BE2C (cell line): ENCODE measurements at regions not wholly inside any gene's neighbourhood (a gene's known extent, or its start where the extent isn't known, plus 50 kb on each side); places are given as distances from the start of the nearest gene placed in this dataset.

Source experiments
- DNase-seq: peaks from one replicate; pipeline ENCODE4 v3.0.0-alpha.2; 2020
- H3K27me3 ChIP-seq: fragments of 250-450 bp; sonication (Bioruptor Pico); 2 replicates; pipeline ENCODE4 v1.5.1; 2020; ENCODE audit warnings: mild to moderate bottlenecking
- H3K36me3 ChIP-seq: fragments of 250-450 bp; sonication (Bioruptor Pico); 2 replicates; pipeline ENCODE4 v1.5.1; 2020; ENCODE audit warnings: mild to moderate bottlenecking
- H3K4me1 ChIP-seq: fragments of 250-450 bp; sonication (Bioruptor Pico); 2 replicates; pipeline ENCODE4 v1.5.1; 2020
- H3K4me3 ChIP-seq: 2 replicates; pipeline ENCODE4 v1.5.1; 2011; ENCODE audit warnings: low read depth, low read length
- H3K9me3 ChIP-seq: fragments of 250-450 bp; sonication (Bioruptor Pico); 2 replicates; pipeline ENCODE4 v1.5.1; 2020
- CTCF ChIP-seq: IDR thresholded peaks from 2 replicates; pipeline ENCODE4 v1.5.1; 2012; ENCODE audit warnings: mild to moderate bottlenecking, low read depth, low read length

DNA sequence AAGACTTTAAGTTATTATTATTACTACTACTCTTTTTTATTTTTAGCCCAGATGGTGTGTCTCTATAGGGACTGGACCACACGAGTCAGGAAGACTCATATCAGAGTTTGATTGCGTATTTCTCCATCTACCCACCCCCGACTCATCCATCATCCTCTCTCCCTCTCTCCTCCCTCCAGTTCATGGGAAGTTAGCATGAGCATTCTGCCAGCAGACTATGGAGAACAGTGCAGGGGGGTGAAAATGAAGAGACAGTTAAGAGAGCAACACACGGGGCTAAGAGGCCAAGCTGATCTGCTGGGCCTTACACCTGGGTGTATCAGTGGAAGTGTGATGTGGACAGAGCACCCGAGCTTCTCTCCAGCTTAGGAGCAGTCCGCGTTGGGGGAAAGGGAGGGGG is 95.0 kb downstream of the UQCRFS1 start:
- no peak for TF ChIP-seq CTCF
- Histone ChIP-seq H3K9me3 (no peaks in the 10 kb centered on the region; the same call in 1 of the 2 replicates), H3K4me1 (no peaks in the 10 kb centered on the region), H3K4me3 (no peak overlapping the region), H3K36me3 (no peaks in the 10 kb centered on the region), H3K27me3 (no peaks in the 10 kb centered on the region)
- no peak for DNase-seq

DNA sequence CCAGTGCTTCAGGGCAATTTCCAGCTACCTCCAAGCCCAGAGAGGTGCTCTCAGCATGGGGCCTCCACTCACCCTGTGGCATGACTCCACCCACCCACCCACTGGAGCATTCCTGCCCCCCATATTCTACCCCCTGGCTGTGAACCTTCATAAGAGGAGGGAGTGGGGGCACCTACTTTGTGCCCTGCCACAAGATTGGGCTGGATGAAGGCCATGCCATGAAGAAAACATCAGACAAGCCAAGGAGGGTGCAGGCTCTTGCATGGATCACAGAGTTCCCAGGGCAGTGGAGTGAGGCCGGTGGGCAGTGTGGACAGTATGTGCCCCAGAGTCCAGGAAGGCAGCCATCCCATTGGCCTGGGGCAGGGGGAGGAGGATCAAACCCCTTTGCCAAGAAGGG is 97.8 kb downstream of the UQCRFS1 start:
- no peak for DNase-seq
- H3K36me3 ChIP-seq = no peaks in the 10 kb centered on the region
- no peak overlapping the region for H3K4me3 ChIP-seq
- no peak for TF ChIP-seq CTCF
- no peaks in the 10 kb centered on the region for H3K9me3 ChIP-seq
- H3K27me3 ChIP-seq = no peaks in the 10 kb centered on the region
- no peaks in the 10 kb centered on the region for H3K4me1 ChIP-seq

- DNase-seq = no peak
- Histone ChIP-seq H3K27me3 (no peaks in the 10 kb centered on the region), H3K4me3 (no peak overlapping the region), H3K4me1 (no peaks in the 10 kb centered on the region), H3K36me3 (no peaks in the 10 kb centered on the region), H3K9me3 (no peaks in the 10 kb centered on the region)
- TF ChIP-seq CTCF = no peak
These were observed 99.1 kb downstream of the UQCRFS1 start for GRCh38 chr19:29113838-29114237.

- no peak for DNase-seq
- Histone ChIP-seq H3K4me1 (no peaks in the 10 kb centered on the region), H3K9me3 (no peaks in the 10 kb centered on the region), H3K27me3 (no peaks in the 10 kb centered on the region), H3K4me3 (no peak overlapping the region), H3K36me3 (no peaks in the 10 kb centered on the region)
- no peak for TF ChIP-seq CTCF
These were observed 101.4 kb downstream of the UQCRFS1 start for GRCh38 chr19:29111576-29111975.

DNA sequence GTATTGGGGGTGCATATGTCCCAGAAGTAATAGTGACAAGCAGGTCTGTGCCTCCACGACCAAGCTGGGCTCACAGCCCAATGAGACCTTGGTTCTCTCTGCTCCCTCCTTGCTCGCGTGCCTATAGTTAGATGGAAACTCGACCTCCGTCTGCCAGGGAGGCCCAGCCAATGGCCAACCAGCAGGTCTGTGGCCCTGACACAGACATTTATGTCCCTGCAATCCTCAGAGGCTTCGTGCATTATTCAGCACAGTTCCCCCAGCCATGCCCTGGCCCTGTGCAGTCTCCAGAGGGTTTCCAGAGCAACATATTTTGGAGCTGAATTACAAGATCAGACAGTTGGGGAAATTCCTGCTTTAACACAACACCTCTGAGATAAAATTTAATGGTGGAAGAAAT is 105.1 kb downstream of the UQCRFS1 start:
- Histone ChIP-seq H3K9me3 (no peaks in the 10 kb centered on the region), H3K4me3 (no peak overlapping the region), H3K4me1 (no peaks in the 10 kb centered on the region), H3K27me3 (no peaks in the 10 kb centered on the region), H3K36me3 (no peaks in the 10 kb centered on the region)
- DNase-seq = no peak
- TF ChIP-seq CTCF = no peak

DNA sequence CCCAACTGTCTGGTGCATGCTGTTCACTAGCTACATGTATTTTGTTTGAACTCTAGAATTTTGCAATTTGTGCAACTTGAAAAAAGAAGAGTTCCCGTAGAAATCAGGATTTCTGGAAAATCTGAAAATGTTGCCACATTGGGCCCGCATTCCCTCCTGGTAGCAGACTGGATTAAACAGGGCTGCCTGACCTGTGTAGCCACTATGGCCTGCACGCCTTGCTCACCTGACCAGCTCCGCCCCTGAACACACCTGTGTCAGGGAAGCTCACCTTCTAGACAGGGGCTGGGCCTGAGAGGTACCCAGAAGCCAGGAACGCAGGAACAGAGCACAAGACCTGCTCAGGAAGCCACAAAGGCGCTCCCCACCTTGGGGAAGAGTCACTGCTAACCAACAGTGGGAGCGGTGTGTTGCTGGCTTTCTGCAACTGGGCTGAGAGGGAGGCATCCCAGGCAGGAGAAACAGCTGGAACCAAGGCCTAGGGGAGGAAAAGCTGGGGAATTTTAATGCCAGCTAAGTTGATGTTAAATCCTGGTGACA is 106.5 kb downstream of the UQCRFS1 start:
- no peaks in the 10 kb centered on the region for H3K9me3 ChIP-seq
- DNase-seq = no peak
- H3K36me3 ChIP-seq = no peaks in the 10 kb centered on the region
- H3K27me3 ChIP-seq = no peaks in the 10 kb centered on the region
- TF ChIP-seq CTCF = no peak
- no peaks in the 10 kb centered on the region for H3K4me1 ChIP-seq
- H3K4me3 ChIP-seq = no peak overlapping the region
